Posterior cingulate gyrus (tissue), 11 donors: ENCODE measurements at regions not wholly inside any gene's neighbourhood (a gene's known extent, or its start where the extent isn't known, plus 50 kb on each side); places are given as distances from the start of the nearest gene placed in this dataset.

Source experiments
- DNase-seq, 10 donors: peaks; one replicate each; pipeline versions ENCODE4 v3.0.0 to v3.0.0-alpha.2; 2020 to 2021; ENCODE audit warnings: mixed read lengths in 3 of 10
- intact Hi-C: fragments of 100-400 bp; cut with DNase I; formaldehyde crosslinking; loops from one replicate; pipeline ENCODE4 v1.15.1; 2023

- no peak for DNase-seq
- intact Hi-C loops, result no loop called here
Observed at GRCh38 chr15:70420086-70420947, 322.6 kb upstream of the TLE3 start.

- intact Hi-C loops, result no loop called here
- DNase-seq, result no peak
Observed at GRCh38 chr15:70418943-70419342, 321.2 kb upstream of the TLE3 start.

DNA sequence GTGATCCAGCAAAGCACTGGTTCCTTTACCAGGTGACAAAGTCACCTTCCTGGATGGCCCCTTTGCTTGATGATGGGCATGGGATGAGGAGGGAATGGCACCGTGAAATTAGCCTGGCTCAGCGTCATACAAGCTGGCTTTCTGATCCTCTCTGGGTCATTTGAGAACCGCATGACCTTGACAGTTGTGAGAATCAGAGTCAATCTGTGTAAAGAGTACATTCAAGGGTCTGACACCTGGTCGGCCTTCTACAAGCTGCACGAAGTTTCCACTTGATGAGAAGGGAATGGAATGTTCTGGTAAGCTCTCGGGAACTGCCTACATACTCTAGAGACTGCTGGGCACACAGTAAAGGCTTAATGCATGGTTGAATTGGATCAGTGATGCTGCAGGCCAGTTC is 319.8 kb upstream of the TLE3 start:
- no peak for DNase-seq
- intact Hi-C loops, result no loop called here

DNA sequence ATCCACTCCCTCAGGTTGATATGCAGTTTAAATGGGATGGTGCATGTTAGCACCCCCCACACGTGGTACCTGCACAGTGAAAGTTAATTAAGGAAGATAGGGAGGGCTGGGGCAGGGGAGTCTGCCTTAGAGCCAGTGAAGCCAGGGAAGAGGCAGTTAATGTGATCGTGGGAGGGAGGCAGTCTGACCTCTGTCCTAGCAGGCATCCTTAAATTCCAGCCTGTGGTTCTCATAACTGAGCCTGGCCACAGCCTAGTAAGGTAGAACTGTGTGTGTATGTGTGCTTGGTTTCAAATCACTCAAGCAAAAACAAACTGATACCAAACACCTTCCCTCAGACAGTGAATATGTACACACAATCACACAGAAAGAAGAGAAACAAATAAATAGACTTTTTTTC is 319.1 kb upstream of the TLE3 start:
- intact Hi-C loops, result no loop called here
- DNase-seq, result no peak

GRCh38 chr15:70415398-70415797 is 317.7 kb upstream of the TLE3 start:
- intact Hi-C loops, result no loop called here

GRCh38 chr15:70414626-70415025 is 316.9 kb upstream of the TLE3 start:
- no peak for DNase-seq
- intact Hi-C loops, result no loop called here

More at GRCh38 chr15:70415398-70415797, 317.7 kb upstream of the TLE3 start:
- DNase-seq, result no peak

DNA sequence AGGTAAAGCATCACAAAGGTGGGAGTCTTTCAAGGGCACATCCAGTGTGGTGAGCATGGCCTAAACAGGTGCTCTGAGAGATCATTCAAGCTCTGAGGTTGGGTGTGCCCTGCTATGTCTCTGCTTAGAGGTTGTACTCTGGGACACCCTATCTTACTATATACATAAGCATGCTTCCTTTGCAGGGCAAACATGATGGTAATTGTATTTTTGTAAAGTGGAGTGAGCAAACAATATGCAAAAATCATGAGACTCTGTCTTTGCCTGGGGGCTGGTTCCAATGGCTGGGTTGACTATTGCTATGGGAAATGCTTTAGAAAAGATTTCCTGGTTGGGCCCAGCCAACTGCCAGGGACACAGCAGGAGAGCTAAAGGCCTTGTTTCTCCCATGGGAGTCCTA is 315.1 kb upstream of the TLE3 start:
- intact Hi-C loops, result no loop called here

GRCh38 chr15:70411143-70411863 is 313.6 kb upstream of the TLE3 start:
- intact Hi-C loops, result no loop called here
- no peak for DNase-seq

More for the DNA sequence above, 315.1 kb upstream of the TLE3 start:
- no peak for DNase-seq

- intact Hi-C loops, result no loop called here
- no peak for DNase-seq
Observed at GRCh38 chr15:70410371-70410985, 312.8 kb upstream of the TLE3 start.

DNA sequence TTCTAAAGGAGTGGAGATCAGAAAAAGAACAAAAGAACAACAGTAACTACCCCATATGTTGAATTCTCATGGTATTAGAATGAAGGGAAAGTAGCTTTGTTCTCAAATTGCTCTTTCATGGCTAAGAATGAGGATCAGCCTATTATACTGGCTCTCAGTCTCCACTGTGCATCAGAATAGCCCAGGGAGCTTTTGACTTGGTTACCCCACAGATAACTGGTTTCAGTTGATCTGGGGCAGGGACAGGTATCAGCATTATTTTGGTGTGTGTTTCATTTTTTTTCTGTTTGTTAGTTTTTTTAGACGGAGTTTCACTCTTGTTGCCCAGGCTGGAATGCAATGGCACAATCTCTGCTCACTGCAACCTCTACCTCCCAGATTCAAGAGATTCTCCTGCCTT is 311.7 kb upstream of the TLE3 start:
- intact Hi-C loops, result no loop called here
- DNase-seq, result no peak

DNA sequence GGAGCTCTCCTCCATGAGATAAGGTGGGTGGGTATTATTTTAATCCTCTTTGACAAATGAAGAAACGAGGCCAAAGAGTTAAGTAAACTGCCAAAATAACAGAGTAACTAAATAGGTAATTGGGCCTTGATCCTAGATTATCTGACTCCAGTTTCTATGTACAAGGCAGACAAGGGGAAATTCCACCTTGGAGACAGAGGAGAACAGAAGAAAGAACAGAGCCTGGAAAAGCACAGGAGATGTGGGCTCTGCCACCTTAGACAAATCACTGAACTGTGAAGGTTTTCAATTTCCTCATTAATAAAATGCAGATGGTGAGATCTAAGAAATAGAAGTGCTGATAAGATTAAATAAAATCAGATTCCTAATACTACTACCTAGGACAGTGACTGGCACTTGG is 310.2 kb upstream of the TLE3 start:
- intact Hi-C loops, result no loop called here
- DNase-seq, result no peak

GRCh38 chr15:70407336-70407670 is 309.6 kb upstream of the TLE3 start:
- intact Hi-C loops, result no loop called here
- no peak for DNase-seq

- DNase-seq, result no peak
- intact Hi-C loops, result no loop called here
Observed at GRCh38 chr15:70406617-70407335, 309.1 kb upstream of the TLE3 start.

- intact Hi-C loops, result no loop called here
- no peak for DNase-seq
Observed at GRCh38 chr15:70401709-70402108, 304.0 kb upstream of the TLE3 start.

DNA sequence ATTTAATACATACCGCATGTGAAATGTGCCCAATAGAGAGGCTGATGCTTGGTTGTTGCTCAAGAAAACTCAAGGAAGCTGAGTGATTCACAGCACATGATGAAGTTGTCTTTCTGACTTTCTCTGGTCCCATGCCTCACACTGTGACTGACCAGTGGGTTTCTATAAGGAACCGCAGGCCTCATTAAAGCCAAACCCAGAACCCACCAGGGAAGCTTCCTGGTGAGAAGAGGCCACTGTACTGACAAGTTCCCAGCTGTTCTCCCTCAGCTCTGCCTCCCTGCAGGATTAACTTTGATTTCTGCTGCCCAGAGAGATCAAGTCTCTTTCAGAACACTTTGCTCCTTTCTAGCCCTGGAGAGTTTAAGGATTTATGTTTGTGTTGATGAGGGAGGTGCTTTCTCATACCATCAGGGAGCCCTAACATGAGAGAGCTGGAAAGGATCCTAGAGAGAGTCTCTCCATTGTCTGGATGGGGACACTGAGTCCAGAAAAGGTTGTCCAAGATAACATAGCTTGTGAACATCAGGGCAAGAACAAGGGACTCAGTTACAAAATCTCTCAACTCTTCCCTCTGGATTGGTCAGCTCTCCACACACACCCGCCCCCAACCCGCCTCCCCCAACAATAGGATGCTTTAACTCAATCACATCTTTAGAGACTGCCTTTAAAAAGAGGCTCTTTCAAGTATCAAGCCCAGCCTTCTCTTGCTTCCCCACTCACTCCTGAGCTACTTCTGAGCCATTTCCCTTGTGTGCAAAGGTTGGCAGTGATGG is 303.2 kb upstream of the TLE3 start:
- intact Hi-C loops, result no loop called here
- no peak for DNase-seq

- DNase-seq, result no peak
- intact Hi-C loops, result no loop called here
Observed at GRCh38 chr15:70399204-70399603, 301.5 kb upstream of the TLE3 start.

DNA sequence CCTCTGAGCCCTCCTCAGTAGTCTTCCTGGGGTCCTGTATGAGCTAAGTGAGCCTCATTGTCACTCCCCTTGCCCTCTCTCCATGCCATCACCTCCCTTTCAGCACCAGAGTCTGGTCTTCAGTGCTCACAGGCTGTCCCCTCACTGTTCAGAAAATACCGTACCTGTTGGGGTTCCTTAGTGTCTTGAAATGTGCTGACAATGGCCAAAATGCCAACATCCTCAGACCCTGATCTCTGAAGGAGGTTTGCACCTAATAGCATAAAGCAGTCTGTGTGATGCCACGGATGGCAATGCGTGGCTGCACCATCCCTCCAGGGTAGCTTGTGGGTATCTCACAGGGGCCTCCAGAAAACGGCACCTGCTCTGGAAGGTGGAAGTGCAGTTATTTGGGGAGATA is 301.0 kb upstream of the TLE3 start:
- no peak for DNase-seq
- intact Hi-C loops, result no loop called here

DNA sequence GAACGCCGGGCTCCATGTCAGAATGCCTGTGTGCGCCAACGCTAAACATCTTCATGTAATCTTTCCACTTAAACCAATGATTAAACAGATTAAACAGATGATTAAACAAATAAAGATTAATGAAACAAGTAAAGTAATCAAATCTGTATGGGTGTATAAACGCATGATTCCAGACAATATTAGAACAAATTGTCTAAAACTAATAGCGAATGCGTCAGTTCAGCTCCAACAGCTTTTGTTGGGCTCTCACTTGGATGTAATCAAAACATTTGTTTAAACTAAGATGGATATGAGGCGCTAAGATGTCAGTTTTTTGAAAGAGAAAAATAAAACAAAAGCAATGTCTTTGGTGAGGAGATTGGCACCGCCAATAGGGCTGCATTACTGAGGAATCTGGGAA is 299.1 kb upstream of the TLE3 start:
- DNase-seq, result no peak
- intact Hi-C loops, result no loop called here

- intact Hi-C loops, result no loop called here
- DNase-seq, result no peak
Observed at GRCh38 chr15:70395164-70395563, 297.4 kb upstream of the TLE3 start.

GRCh38 chr15:70390723-70391122 is 293.0 kb upstream of the TLE3 start:
- intact Hi-C loops, result no loop called here
- DNase-seq, result no peak
